Right lobe of liver (tissue), 4 donors: ENCODE measurements at regions not wholly inside any gene's neighbourhood (a gene's known extent, or its start where the extent isn't known, plus 50 kb on each side); places are given as distances from the start of the nearest gene placed in this dataset.

Experiments
- POLR2A ChIP-seq: fragments of 450-650 bp; IDR thresholded peaks from one replicate; pipeline ENCODE4 v1.6.1; 2017; ENCODE audit warnings: antibody characterized with exemption, mild to moderate bottlenecking
- TF ChIP-seq, protein P1 (sequence below), 4 donors: fragments of 200-600 bp in 3 of 4; fragments of 450-650 bp in 1 of 4; IDR thresholded peaks; one replicate each; pipeline versions ENCODE4 v1.5.1 to v1.8.0; 2016 to 2022; ENCODE audit warnings: antibody characterized with exemption in 4 of 4, mild to moderate bottlenecking in 2 of 4
- donor health status: DM: no; HTN: no; CAD: no.
- donor health status: DM: no; HTN: no; CAD: no.
- donor health status: DM: no; HTN: yes; CAD: no.

DNA sequence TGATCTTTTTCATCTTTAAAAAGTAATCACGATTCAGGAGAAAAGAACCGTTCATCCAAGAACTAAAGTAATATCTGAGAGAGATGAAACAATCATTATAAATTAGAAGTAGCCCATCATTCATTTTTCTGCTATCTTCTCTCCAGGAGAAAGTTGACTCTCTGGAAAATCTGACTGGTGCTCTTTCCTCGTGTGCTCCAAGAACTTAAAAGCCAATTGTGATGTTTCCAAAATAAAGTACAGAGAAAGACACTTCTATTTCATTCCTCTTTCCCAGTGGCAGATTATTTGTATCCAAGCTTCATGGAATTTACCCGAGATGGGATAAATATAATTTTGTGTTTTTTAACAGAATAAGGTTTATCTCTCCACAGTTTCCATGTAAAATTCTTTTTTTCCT is 212.5 kb upstream of the NOCT start:
- TF ChIP-seq, protein P1, sequence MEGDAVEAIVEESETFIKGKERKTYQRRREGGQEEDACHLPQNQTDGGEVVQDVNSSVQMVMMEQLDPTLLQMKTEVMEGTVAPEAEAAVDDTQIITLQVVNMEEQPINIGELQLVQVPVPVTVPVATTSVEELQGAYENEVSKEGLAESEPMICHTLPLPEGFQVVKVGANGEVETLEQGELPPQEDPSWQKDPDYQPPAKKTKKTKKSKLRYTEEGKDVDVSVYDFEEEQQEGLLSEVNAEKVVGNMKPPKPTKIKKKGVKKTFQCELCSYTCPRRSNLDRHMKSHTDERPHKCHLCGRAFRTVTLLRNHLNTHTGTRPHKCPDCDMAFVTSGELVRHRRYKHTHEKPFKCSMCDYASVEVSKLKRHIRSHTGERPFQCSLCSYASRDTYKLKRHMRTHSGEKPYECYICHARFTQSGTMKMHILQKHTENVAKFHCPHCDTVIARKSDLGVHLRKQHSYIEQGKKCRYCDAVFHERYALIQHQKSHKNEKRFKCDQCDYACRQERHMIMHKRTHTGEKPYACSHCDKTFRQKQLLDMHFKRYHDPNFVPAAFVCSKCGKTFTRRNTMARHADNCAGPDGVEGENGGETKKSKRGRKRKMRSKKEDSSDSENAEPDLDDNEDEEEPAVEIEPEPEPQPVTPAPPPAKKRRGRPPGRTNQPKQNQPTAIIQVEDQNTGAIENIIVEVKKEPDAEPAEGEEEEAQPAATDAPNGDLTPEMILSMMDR (IDR thresholded peaks at IDR 0.05), result no peak
- no peak for TF ChIP-seq POLR2A
